ENCODE measurements at regions not wholly inside any gene's neighbourhood (a gene's known extent, or its start where the extent isn't known, plus 50 kb on each side); places are given as distances from the start of the nearest gene placed in this dataset.
"Not testable (repeated sequence)": the region's sequence is repeated elsewhere in the genome, so short reads cannot be mapped to it uniquely, and the experiment has no call there.

- DNase-seq = not testable (repeated sequence)
Observed at GRCh38 chr4:152051332-152051731, 290.5 kb upstream of the GATB start.

DNA sequence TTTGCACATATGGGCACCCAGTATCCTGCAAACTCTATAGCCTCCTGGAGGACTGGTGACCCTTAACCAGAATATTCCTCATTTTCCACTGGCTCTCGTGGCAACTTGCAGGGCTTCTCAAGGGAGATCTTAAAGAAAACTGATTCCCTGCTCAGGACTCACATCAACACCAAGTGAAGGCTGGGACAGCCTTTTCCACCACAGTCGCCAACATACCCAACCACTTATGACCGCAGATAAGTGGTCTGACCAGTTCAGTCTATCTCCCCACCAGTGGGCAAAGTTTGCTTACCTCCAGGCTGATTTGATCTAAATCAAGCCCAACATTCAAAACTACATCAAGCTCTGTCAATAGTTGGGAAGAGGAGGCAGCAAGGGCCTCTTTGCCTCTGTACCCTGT lies 289.3 kb upstream of the GATB start:
- no peak for DNase-seq

DNA sequence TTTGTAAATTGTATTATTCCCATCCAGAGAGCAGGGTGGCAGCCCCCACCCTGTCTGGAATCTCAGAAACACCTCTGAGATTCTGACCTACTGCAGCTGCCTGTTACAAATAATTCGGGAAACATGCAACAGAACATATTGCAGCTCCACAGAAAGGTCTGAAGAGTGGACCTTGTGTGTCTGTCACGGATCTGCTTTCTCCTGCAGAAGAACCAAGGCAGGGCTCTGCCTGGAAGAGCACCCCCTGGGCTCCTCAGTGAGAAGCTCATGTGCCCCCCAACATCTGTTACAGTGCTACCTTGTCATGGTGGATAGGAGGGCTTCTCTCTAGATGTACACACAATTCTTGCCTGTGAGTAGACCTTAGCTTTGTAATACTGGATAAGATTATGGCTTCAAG lies 286.6 kb upstream of the GATB start:
- DNase-seq = no peak

DNA sequence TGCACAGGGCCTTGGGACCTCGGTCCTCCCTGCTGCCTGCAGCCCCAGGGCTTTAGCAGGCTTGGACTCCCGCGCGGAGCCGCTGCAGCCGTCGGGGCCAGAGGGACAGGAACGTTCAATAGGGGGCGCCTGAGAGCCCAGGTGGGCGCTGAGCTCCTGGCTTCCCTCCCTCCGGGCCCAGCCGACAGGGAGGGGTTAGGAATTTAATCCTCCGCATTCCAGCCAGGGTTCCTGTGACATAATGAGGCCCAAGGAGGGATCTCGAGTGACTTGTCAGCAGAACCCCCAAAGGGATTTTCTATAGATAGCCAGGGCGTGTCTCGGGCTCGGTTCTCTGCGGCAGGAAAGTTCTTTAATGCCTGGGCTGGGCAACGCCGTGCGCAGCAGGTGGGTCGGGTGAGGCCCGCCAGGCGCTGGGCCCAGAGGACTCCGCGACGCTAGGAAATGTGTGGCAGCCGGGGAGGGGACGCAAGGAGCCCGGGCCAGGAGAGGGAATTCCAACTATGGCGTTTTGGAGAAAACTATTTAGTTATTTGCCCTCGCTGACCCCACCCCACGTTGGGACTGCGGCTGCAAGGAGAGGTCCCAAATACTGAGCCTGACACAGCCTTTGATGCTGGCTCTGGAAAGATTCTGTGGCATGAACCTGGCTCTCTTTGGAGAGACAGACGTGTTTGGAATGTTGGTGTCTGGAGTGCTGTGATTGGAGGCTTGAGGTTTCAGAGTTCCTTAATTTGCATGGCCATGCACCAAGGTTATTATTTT lies 285.2 kb upstream of the GATB start:
- peak; percentile 15 for DNase-seq

DNA sequence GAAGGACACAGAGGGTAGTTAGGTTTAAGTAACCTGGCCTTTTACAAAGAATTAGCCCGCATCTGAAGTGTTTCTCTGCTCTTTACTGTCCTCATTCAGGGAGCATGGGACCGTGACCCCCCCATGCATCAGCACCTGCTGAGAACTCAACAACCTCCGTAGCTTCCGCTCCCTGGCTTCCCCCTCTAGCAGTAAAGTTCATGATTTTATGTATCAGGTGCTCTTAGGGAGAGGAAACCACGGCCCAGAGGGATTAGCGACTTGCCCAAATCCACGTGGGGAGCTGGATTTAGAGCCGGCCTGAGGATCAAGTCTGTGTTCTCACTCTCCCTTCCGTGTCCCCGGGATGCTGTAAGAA lies 284.6 kb upstream of the GATB start:
- no peak for DNase-seq

DNA sequence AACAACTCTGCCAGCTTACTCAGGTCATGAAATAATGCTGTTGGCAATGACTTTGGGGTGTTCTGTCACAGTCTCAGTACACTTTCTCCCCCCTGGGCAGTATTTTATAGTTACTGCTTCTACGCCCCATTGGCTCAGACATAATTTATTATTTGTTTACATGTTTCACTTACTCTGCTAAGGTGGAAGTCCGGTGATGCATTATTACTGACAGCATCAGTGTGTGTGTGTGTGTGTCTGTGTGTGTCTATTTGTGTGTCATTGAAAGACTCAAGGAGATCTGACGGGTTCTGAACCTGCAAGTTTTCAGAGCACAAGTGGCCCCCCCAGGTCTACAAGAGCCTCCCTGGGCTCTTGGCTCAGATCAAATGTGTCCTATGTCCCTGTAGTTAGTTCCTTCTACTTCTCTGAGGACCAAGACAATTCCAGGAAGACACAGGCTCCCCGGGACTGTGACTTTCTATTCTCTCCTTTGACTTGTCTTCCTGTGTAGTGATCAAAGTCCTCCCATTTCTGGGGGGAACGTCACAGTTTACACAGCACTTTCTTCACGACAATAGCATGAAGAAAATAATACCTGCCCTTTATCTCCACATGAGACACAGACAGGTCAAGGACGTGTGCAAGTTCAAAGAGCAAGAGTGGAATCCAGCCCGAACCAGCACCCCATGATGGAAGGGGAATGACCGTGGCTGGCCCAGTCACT lies 283.7 kb upstream of the GATB start:
- no peak for DNase-seq

- DNase-seq = no peak
Observed at GRCh38 chr4:152041295-152041694, 280.5 kb upstream of the GATB start.

DNA sequence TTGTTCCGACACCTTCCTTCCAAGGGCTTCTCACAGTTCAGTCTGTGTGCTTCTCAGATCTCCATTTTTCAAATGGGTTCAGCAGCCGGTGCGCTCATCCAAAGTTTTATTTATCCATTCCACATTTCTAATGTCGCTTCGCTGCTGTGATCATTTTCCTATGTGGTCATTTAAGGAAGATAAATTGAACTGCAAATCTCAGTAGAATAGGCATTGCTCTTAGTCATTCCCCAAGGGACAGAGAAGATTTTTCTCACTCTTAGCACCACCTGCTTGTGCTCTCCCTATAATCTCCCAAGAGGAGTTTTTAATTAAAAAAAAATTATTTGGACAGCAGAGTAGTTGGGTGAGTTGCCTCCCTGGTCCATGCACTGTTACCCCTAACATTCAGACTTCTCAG lies 278.9 kb upstream of the GATB start:
- DNase-seq = no peak

DNA sequence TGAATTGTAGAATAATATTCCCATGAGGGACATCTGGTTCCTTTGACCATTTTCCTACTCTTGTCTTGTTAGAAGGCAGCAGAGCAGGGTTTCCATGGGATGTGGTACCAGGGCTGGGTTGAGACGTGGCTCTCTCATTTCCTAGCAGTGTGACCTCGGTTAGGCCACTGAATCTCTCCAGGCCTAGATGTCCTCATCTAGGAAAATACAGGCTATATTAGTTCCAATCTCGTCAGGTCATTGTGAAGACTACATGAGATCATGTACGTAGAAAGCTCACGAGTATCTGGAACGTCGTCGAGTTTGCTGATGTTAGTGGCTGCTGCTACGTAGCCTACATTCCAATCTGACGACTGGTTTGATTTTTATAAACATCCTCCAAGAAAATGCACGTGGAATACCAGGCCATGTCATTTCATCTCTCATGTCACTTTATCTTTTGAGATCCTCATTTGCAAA lies 278.2 kb upstream of the GATB start:
- peak; percentile 26 for DNase-seq

DNA sequence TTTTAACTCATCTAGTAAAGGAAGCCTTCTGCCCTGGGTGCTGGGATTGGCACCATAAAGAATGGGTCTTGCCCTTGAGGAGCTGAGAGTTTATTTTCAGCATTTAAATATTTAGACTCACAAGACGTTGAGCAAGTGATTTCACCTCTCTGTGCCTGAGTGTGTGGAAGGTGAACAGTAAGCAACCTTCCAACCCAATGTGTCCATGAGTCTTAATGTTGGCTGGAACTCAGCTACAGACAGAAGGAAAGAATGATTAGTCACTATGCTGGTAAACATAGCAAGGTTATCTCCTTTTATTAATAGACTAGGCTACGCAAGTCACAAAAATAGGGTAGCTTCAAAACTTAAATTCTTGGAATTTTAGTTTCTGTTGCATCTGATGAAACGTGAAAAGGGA lies 277.4 kb upstream of the GATB start:
- no peak for DNase-seq

- no peak for DNase-seq
Observed at GRCh38 chr4:152037435-152037834, 276.6 kb upstream of the GATB start.

DNA sequence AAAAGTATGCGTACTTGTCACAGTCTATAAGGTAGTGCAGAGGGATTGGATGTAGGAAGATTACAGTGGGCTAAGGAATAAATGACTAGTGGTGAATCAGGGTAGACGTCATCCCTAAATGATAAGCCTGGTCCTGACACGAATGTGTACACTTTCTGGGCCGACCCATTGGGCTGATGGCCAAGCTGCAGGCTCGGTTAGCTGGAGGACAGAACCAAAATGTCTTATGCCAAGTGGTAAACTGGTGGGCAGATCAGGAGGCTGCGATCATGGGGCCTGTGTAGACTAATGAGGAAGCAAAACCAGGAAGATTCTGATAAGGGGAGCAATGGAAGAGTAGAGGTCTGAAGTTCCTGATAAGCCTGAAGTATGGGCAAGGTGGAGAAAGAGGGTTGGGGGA lies 272.8 kb upstream of the GATB start:
- DNase-seq = no peak

DNA sequence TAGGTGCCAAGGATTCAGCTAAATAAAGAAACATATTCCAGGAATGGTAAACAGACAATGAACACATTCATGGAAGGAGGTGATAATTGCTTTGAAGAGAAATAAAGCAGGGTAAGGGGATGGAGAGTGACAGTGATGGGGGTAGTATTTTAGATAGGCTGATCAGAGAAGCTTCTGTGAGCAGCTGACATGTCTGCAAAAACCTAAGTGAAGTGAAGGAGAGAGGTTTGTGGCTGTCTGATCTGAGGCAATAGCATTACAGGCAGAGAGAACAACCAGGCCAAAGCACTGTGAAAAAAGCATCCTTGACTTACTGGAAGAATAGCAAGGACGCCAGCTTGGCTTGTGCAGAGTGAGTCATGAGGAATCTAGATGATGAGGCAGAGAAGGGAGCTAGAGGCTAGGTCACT lies 271.9 kb upstream of the GATB start:
- DNase-seq = peak; percentile 60

- no peak for DNase-seq
Observed at GRCh38 chr4:152029631-152030030, 268.8 kb upstream of the GATB start.

DNA sequence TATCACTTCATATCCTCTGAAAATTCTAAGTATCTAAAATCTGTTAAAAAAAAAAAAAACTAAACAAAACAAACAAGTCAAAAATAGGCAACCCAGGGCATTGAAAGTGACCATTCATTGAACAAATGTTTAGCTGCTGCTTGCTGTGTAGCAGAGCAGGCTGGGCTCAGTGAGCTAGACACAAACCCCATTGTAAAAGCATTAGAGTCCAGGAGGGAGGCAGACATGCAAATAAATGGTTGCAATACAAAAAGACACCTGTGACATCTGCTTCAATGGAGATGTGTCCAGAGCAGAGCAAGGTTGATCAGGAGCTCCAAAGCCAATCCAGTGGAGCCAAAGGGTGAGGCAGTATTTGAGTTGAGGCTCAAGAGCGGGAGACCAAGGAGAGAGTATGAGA lies 267.3 kb upstream of the GATB start:
- no peak for DNase-seq

DNA sequence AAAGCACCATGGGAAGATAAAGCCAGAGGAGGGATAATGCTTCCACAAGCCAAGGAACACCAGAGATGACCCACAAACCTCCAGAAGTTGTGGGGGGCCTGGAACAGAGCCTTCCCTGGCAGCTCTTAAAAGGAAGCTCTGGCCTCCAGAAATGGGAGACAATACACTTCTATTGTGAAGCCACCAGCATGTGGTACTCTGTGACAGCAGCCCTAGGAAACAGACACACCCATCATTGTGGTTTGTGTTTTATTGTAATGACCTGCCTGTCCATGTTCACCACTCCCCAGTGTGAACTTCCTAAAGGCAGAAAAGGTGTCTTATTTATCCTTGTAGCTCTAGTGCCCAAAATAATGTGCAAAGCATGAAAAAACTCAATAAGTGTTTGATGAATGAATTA lies 264.1 kb upstream of the GATB start:
- no peak for DNase-seq

GRCh38 chr4:152023674-152024073 lies 262.9 kb upstream of the GATB start:
- DNase-seq = no peak

DNA sequence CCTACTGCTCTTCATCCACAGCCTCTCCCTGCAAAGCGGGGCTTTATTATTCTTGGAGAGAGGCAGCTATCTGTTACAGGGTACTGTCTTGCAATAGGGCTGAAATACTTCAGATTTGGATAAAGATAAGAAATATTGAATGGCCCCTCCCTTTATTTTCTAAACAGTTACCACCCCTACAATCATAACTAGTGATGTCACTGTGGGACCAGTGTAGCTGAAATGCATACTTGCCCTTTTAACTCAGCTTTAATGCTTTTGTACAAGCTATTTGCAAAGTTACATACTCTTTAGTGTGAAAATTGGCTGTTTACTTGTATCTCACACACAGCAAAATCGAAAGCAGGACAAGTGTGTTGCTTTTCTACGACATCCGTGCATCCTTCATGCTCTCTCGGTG lies 261.7 kb upstream of the GATB start:
- DNase-seq = no peak

- DNase-seq = no peak
Observed at GRCh38 chr4:152021788-152022438, 261.1 kb upstream of the GATB start.

- DNase-seq = no peak
Observed at GRCh38 chr4:152020073-152020472, 259.3 kb upstream of the GATB start.

- DNase-seq = no peak
Observed at GRCh38 chr4:152016303-152016620, 255.5 kb upstream of the GATB start.

DNA sequence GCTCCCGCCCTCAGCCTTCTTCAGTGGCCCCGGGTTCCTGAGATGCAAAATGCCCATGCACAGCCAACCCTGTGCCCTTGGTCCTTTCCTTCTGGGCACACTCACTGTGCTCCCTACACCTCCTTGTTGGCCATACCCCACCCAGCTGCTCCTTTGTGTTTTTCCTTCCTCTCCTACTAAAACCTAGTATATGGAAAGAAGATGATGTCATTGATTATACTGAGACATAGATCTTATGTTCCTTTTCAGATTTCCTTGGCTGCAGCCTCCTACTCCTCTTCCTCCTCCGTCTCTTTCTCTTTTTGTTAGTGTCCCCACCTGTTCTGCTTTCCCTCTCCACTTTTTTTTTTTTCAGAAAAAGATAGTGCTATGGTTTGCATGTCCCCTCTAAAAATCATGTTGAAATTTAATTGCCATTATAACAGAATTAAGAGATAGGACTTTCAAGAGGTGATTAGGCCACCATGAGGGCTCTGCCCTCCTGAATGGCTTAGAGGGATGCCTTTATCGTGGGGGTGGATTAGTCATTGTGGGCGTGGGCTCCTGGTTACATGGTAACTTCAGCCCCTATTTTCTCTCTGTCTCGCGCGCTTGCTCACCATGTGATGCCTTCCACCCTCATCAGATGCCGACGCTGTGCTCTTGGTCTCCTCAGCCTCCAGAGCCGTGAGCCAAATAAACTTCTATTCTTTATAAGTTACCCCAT lies 254.9 kb upstream of the GATB start:
- no peak for DNase-seq

DNA sequence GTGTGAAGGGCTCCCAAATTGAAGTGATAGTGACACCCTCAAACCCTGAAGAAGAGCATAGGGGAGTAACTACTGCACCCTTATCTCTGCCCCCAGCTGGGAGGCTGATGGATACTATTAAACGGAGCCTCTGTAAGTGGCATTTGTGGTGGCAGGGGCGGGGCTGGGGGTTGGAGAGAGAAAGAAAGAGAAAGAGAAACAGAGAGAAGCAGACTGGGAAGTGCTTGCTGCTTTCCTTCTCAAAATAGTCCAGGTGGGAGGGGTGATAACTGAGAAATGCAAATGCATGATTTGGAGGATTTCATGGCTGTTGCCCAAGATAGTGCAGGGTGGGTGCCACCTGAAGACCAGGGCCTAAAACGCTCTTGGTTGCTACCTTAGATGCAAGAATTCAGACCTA lies 253.5 kb upstream of the GATB start:
- no peak for DNase-seq

- no peak for DNase-seq
Observed at GRCh38 chr4:152011469-152011868, 250.7 kb upstream of the GATB start.
